ENCODE measurements at regions not wholly inside any gene's neighbourhood (a gene's known extent, or its start where the extent isn't known, plus 50 kb on each side); places are given as distances from the start of the nearest gene placed in this dataset.

GRCh38 chr5:175162036-175162435, 281.9 kb downstream of the DRD1 start:
- no peak for FAIRE-seq

GRCh38 chr5:175159956-175160355, 284.0 kb downstream of the DRD1 start:
- FAIRE-seq, result no peak

GRCh38 chr5:175148636-175149172, 295.3 kb downstream of the DRD1 start:
- FAIRE-seq, result no peak

GRCh38 chr5:175146733-175147132, 297.2 kb downstream of the DRD1 start:
- FAIRE-seq, result no peak

- no peak for FAIRE-seq
Observed at GRCh38 chr5:175141421-175141820, 302.6 kb downstream of the DRD1 start.

GRCh38 chr5:175133185-175133584, 310.8 kb downstream of the DRD1 start:
- no peak for FAIRE-seq

GRCh38 chr5:175131432-175131831, 312.6 kb downstream of the DRD1 start:
- FAIRE-seq, result no peak

- FAIRE-seq, result no peak
Observed at GRCh38 chr5:175129619-175130018, 314.4 kb downstream of the DRD1 start.

- FAIRE-seq, result no peak
Observed at GRCh38 chr5:175129121-175129520, 314.9 kb downstream of the DRD1 start.

- no peak for FAIRE-seq
Observed at GRCh38 chr5:175124821-175125220, 319.2 kb downstream of the DRD1 start.

GRCh38 chr5:175124251-175124813, 319.6 kb downstream of the DRD1 start:
- FAIRE-seq, result no peak

- no peak for FAIRE-seq
Observed at GRCh38 chr5:175123542-175123941, 320.4 kb downstream of the DRD1 start.

- no peak for FAIRE-seq
Observed at GRCh38 chr5:175121457-175121856, 322.5 kb downstream of the DRD1 start.

GRCh38 chr5:175120412-175120811, 323.6 kb downstream of the DRD1 start:
- FAIRE-seq, result no peak

GRCh38 chr5:175118700-175119309, 325.2 kb downstream of the DRD1 start:
- FAIRE-seq, result no peak

GRCh38 chr5:175116466-175117048, 327.4 kb downstream of the DRD1 start:
- FAIRE-seq, result no peak

GRCh38 chr5:175115831-175116230, 328.2 kb downstream of the DRD1 start:
- no peak for FAIRE-seq

GRCh38 chr5:175113947-175114346, 330.0 kb downstream of the DRD1 start:
- no peak for FAIRE-seq

- no peak for FAIRE-seq
Observed at GRCh38 chr5:175109058-175109755, 334.8 kb downstream of the DRD1 start.

- no peak for FAIRE-seq
Observed at GRCh38 chr5:175107865-175108264, 336.1 kb downstream of the DRD1 start.

GRCh38 chr5:175107028-175107588, 336.9 kb downstream of the DRD1 start:
- FAIRE-seq, result no peak

GRCh38 chr5:175104677-175105076, 339.3 kb downstream of the DRD1 start:
- no peak for FAIRE-seq

GRCh38 chr5:175103746-175104145, 340.2 kb downstream of the DRD1 start:
- no peak for FAIRE-seq
